PC-3 (cell line): ENCODE measurements at regions not wholly inside any gene's neighbourhood (a gene's known extent, or its start where the extent isn't known, plus 50 kb on each side); places are given as distances from the start of the nearest gene placed in this dataset.
"Not testable (repeated sequence)": the region's sequence is repeated elsewhere in the genome, so short reads cannot be mapped to it uniquely, and the experiment has no call there.

Experiments used
- ATAC-seq: fragments of 200-7000 bp; cut with Tn5 transposase; 2 replicates; pipeline ENCODE4 v1.9.1; 2020; ENCODE audit warnings: mild to moderate bottlenecking, moderate library complexity
- BruUV-seq: library from RNA; stranded (reverse); fragments of 400-500 nt; replicated peaks from 2 replicates; lab custom pipeline; 2021; lab: Mats Ljungman, UMichigan
- CTCF ChIA-PET: fragments of 300-600 bp; sonication (Branson Sonifier 250); formaldehyde crosslinking; loops from one replicate; lab custom pipeline; 2022; ENCODE audit warnings: antibody characterized with exemption; lab: Charles Lee
- POLR2A ChIA-PET: fragments of 300-600 bp; sonication (Branson Sonifier 250); formaldehyde crosslinking; loops from one replicate; lab custom pipeline; 2022; ENCODE audit warnings: antibody characterized with exemption; ENCODE audit not compliant: unreplicated experiment; lab: Charles Lee
- DNase-seq: peaks from one replicate; pipeline ENCODE4 v3.0.0-alpha.2; 2015
- H2AFZ ChIP-seq: fragments of 300-600 bp; sonication (generic); 2 replicates; pipeline ENCODE4 v1.6.0; 2016; ENCODE audit warnings: antibody characterized with exemption, low read length
- H3F3A ChIP-seq: fragments of 300-600 bp; sonication (generic); one replicate; pipeline ENCODE4 v1.6.0; 2017; ENCODE audit warnings: antibody characterized with exemption, low read length, control low read depth, mild to moderate bottlenecking; ENCODE audit not compliant: unreplicated experiment
- H3K27ac ChIP-seq: fragments of 300-600 bp; sonication (generic); 2 replicates; pipeline ENCODE4 v1.5.1; 2016; ENCODE audit warnings: mild to moderate bottlenecking, low read length
- H3K27me3 ChIP-seq: fragments of 300-600 bp; sonication (generic); 2 replicates; pipeline ENCODE4 v1.6.1; 2016; ENCODE audit warnings: low read length, mixed read lengths
- H3K36me3 ChIP-seq: fragments of 300-600 bp; sonication (generic); 2 replicates; pipeline ENCODE4 v1.6.1; 2016; ENCODE audit warnings: low read depth, mixed run types, low read length, mixed read lengths
- H3K4me1 ChIP-seq: fragments of 300-600 bp; sonication (generic); 2 replicates; pipeline ENCODE4 v1.5.1; 2016; ENCODE audit warnings: low read length; ENCODE audit not compliant: insufficient read depth
- H3K4me2 ChIP-seq: fragments of 300-600 bp; sonication (generic); 2 replicates; pipeline ENCODE4 v1.6.0; 2016; ENCODE audit warnings: low read length
- H3K4me3 ChIP-seq: fragments of 300-600 bp; sonication (generic); 2 replicates; pipeline ENCODE4 v1.5.1; 2016; ENCODE audit warnings: mild to moderate bottlenecking, low read length, mixed read lengths
- H3K79me2 ChIP-seq: fragments of 300-600 bp; sonication (generic); 2 replicates; pipeline ENCODE4 v1.6.1; 2017; ENCODE audit warnings: low read length, mixed read lengths
- H3K9ac ChIP-seq: fragments of 300-600 bp; sonication (generic); 2 replicates; pipeline ENCODE4 v1.6.0; 2016; ENCODE audit warnings: mild to moderate bottlenecking, low read length
- H3K9me2 ChIP-seq: fragments of 300-600 bp; sonication (generic); replicated peaks from 2 replicates; pipeline ENCODE4 v1.6.1; 2016; ENCODE audit warnings: mixed run types, low read length, mixed read lengths
- H3K9me3 ChIP-seq: fragments of 300-600 bp; sonication (generic); 2 replicates; pipeline ENCODE4 v1.6.1; 2016; ENCODE audit warnings: low read length, mixed read lengths
- H4K20me1 ChIP-seq: fragments of 300-600 bp; sonication (generic); 2 replicates; pipeline ENCODE4 v1.6.1; 2016; ENCODE audit warnings: low read length, mixed read lengths
- intact Hi-C: fragments of 100-400 bp; cut with micrococcal nuclease; formaldehyde crosslinking; loops from 2 replicates; pipeline ENCODE4 v1.9.0; 2023

DNA sequence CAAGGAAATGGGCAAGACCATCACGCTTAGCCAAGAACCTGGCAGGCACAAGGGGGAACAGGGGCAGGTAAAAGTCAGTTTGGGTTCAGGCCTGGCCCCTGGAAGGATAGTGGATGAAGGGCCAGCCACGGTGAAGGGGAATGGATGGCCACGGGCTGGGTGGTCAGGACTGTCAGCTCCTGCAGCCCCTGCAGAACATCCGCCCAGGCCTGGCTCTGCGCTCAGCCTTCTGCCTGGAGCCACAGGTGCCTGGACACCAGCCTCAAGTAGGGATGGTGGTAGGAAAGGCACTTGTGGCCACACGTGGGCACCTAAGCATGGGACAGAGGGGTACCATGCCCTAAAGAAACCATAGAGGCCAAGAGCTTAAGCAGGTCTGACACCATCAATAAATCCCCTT, 143.0 kb downstream of the TBC1D2B start:
- H3K79me2 ChIP-seq, H3F3A ChIP-seq, intact Hi-C loops, ATAC-seq, H2AFZ ChIP-seq, DNase-seq, H3K4me2 ChIP-seq, H3K9me3 ChIP-seq, H3K36me3 ChIP-seq, CTCF ChIA-PET, H3K9me2 ChIP-seq, H3K9ac ChIP-seq, POLR2A ChIA-PET, H3K27me3 ChIP-seq, H3K4me1 ChIP-seq, H3K4me3 ChIP-seq, H3K27ac ChIP-seq, BruUV-seq, H4K20me1 ChIP-seq: not testable (repeated sequence)

DNA sequence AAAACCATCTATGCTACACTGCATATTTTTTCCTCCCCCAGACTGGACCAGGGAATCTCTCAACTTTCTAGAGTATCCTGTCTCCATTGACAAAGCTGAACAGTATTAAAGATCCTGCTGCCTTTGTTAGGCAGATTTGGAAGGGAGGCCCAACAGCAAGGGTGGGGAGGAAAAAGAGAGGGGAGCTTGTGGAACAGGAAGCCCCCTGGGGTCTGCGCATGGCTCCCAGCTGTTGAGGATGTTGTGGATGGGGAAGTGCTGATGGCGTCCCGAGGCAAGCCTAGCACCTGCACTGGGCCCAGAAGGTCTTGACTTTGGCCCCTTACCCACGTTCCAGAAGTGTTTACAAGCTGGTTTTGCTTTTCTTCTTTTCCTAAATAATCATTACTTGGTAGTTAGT, 146.6 kb downstream of the TBC1D2B start:
- H3K9me3 ChIP-seq, H3K79me2 ChIP-seq, H3K27me3 ChIP-seq, intact Hi-C loops, H3K4me3 ChIP-seq, DNase-seq, H4K20me1 ChIP-seq, H3K4me2 ChIP-seq, ATAC-seq, H3F3A ChIP-seq, POLR2A ChIA-PET, H2AFZ ChIP-seq, H3K36me3 ChIP-seq, BruUV-seq, H3K27ac ChIP-seq, H3K9me2 ChIP-seq, H3K4me1 ChIP-seq, H3K9ac ChIP-seq, CTCF ChIA-PET: not testable (repeated sequence)

DNA sequence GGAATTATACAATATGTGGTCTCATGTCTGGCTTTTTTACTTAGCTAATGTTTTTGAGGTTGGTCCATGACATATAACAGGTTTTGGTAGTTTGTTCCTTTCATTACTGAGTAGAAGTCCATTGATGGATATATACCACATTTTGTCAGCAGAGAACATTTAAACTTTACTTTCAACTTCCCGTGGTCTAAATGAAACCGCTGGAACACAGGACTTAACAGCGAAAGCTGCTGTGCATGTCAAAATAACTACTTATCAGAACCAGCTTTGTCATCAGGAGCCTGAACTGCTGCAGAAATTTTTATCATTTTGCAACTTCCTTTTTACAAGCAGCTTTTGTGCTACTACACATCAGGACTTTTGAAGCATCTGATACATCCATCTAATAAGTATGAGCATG, 147.0 kb downstream of the TBC1D2B start:
- H2AFZ ChIP-seq, CTCF ChIA-PET, H3K27ac ChIP-seq, H3K4me3 ChIP-seq, H3K4me1 ChIP-seq, H3K27me3 ChIP-seq, H3F3A ChIP-seq, H3K9me2 ChIP-seq, H3K36me3 ChIP-seq, POLR2A ChIA-PET, ATAC-seq, intact Hi-C loops, H4K20me1 ChIP-seq, H3K4me2 ChIP-seq, H3K9me3 ChIP-seq, H3K9ac ChIP-seq, DNase-seq, H3K79me2 ChIP-seq, BruUV-seq: not testable (repeated sequence)

DNA sequence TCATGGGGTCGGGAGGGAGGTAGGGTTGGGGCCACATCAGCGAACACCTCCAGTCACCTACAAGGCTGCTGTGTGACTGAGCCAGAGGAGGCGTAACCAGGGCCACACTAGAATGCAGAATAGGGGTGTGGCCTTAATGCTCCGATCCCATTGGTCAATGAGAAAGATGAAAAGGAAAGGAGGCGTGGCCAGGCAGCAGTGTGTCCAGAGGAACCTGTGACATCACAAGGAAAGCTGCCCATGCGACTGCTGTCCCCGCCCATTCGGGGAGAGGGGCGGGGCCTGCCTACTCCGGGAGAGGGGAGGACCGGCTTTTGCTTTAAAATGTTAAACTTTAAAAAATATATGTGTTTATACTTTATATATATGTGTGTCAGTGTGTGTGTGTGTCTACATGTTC, 150.7 kb downstream of the TBC1D2B start:
- H3K4me1 ChIP-seq, H3K27ac ChIP-seq, H3K9me3 ChIP-seq, H3K36me3 ChIP-seq, H3K9me2 ChIP-seq, H3K4me3 ChIP-seq, H2AFZ ChIP-seq, ATAC-seq, DNase-seq, H3K79me2 ChIP-seq, H3K4me2 ChIP-seq, H4K20me1 ChIP-seq, POLR2A ChIA-PET, H3F3A ChIP-seq, BruUV-seq, H3K27me3 ChIP-seq, intact Hi-C loops, H3K9ac ChIP-seq, CTCF ChIA-PET: not testable (repeated sequence)

DNA sequence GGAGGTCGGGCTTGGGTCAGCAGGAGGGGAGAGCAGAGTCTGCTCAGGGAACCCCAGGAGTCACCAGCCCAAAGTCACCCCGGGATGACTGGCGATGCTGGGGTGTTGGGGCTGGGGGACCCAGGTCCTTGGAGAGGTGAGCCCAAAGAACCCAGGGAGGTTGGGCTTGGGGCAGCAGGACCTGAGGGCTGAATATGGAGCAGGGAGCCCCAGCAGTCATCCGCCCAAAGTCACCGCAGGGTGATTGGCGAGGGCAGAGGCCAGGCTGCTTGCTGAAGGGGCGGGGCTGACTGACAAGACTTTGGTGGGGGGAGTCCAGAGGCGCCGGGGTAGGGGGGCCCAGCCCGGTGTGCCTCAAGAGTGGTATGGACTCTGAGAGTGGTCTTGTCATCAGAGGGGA, 151.2 kb downstream of the TBC1D2B start:
- H3K4me2 ChIP-seq, H3K27ac ChIP-seq, H4K20me1 ChIP-seq, H3K4me3 ChIP-seq, H3K9me3 ChIP-seq, H3K79me2 ChIP-seq, H2AFZ ChIP-seq, H3K9me2 ChIP-seq, CTCF ChIA-PET, intact Hi-C loops, POLR2A ChIA-PET, H3K9ac ChIP-seq, BruUV-seq, H3K27me3 ChIP-seq, DNase-seq, H3F3A ChIP-seq, ATAC-seq, H3K36me3 ChIP-seq, H3K4me1 ChIP-seq: not testable (repeated sequence)

DNA sequence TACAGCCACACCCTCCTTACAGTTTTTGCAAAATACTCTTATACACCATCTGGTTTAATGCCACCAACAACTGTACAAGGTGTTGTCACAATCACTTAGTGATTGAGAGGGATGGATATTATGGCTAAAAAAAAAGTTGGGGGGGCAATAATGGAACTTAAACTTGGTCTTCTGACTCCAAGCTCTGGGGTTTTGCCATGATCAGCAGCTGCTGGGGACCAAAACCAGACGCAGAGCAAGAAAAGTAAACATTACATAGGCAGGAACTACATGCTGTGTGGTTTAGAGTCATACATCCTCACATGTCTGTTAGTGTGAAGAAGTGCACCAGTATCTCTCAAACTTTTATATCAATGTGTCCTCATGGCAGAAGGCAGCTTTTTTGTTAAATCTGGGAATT, 152.4 kb downstream of the TBC1D2B start:
- H3K4me2 ChIP-seq, CTCF ChIA-PET, H3K27me3 ChIP-seq, H3K9me2 ChIP-seq, H3K9me3 ChIP-seq, DNase-seq, H3K4me1 ChIP-seq, H4K20me1 ChIP-seq, H3F3A ChIP-seq, H3K9ac ChIP-seq, H3K36me3 ChIP-seq, ATAC-seq, intact Hi-C loops, H3K79me2 ChIP-seq, POLR2A ChIA-PET, H3K4me3 ChIP-seq, BruUV-seq, H2AFZ ChIP-seq, H3K27ac ChIP-seq: not testable (repeated sequence)
